H9 (cell line): ENCODE measurements at regions not wholly inside any gene's neighbourhood (a gene's known extent, or its start where the extent isn't known, plus 50 kb on each side); places are given as distances from the start of the nearest gene placed in this dataset.

Experiments used
- DNase-seq: peaks from one replicate; pipeline ENCODE4 v3.0.0-alpha.2; 2017
- H2AFZ ChIP-seq: one replicate; pipeline ENCODE4 v1.6.1; 2013; ENCODE audit warnings: mild to moderate bottlenecking, low read length, control low read depth, moderate library complexity
- H2AK5ac ChIP-seq: 2 replicates; pipeline ENCODE4 v1.6.1; 2013; ENCODE audit warnings: low read length, control low read depth, mixed read lengths; ENCODE audit not compliant: insufficient read length
- H2BK120ac ChIP-seq: one replicate; pipeline ENCODE4 v1.6.1; 2013; ENCODE audit warnings: low read depth, mild to moderate bottlenecking, low read length, control low read depth, inconsistent platforms; ENCODE audit not compliant: poor library complexity, severe bottlenecking
- H2BK12ac ChIP-seq: 2 replicates; pipeline ENCODE4 v1.6.1; 2013; ENCODE audit warnings: low read length, control low read depth, mixed read lengths, low read depth; ENCODE audit not compliant: insufficient read length
- H2BK15ac ChIP-seq: 2 replicates; pipeline ENCODE4 v1.6.1; 2013; ENCODE audit warnings: low read depth, low read length, control low read depth
- H2BK20ac ChIP-seq: one replicate; pipeline ENCODE4 v1.6.1; 2013; ENCODE audit warnings: low read depth, mild to moderate bottlenecking, low read length, control low read depth, inconsistent platforms; ENCODE audit not compliant: poor library complexity, severe bottlenecking
- H2BK5ac ChIP-seq: 2 replicates; pipeline ENCODE4 v1.6.1; 2013; ENCODE audit warnings: low read length, control low read depth, mixed read lengths; ENCODE audit not compliant: insufficient read length
- H3K14ac ChIP-seq: 2 replicates; pipeline ENCODE4 v1.6.1; 2013; ENCODE audit warnings: low read length, control low read depth; ENCODE audit not compliant: insufficient read depth
- H3K18ac ChIP-seq: 2 replicates; pipeline ENCODE4 v1.6.1; 2013; ENCODE audit warnings: low read depth, mild to moderate bottlenecking, mixed read lengths, low read length, control low read depth; ENCODE audit not compliant: insufficient read length
- H3K23ac ChIP-seq: 2 replicates; pipeline ENCODE4 v1.6.1; 2013; ENCODE audit warnings: low read length, control low read depth, mixed read lengths, low read depth; ENCODE audit not compliant: insufficient read length
- H3K23me2 ChIP-seq: 2 replicates; pipeline ENCODE4 v1.6.1; 2013; ENCODE audit warnings: low read depth, mild to moderate bottlenecking, mixed read lengths, low read length, control low read depth; ENCODE audit not compliant: insufficient read length, poor library complexity, severe bottlenecking
- H3K27ac ChIP-seq: 2 replicates; pipeline ENCODE4 v1.5.1; 2013; ENCODE audit warnings: low read length, control low read depth, mixed read lengths, low read depth; ENCODE audit not compliant: insufficient read length
- H3K27me3 ChIP-seq: 2 replicates; pipeline ENCODE4 v1.6.1; 2013; ENCODE audit warnings: low read length, control low read depth, inconsistent platforms; ENCODE audit not compliant: insufficient read depth
- H3K4ac ChIP-seq: 2 replicates; pipeline ENCODE4 v1.6.1; 2013; ENCODE audit warnings: low read depth, mild to moderate bottlenecking, control low read depth, inconsistent platforms, low read length, moderate library complexity
- H3K4me1 ChIP-seq: 2 replicates; pipeline ENCODE4 v1.6.1; 2013; ENCODE audit warnings: low read length, control low read depth, inconsistent platforms; ENCODE audit not compliant: insufficient read depth
- H3K4me2 ChIP-seq: 2 replicates; pipeline ENCODE4 v1.6.1; 2013; ENCODE audit warnings: low read length, control low read depth, mixed read lengths; ENCODE audit not compliant: insufficient read length, insufficient read depth
- H3K56ac ChIP-seq: 2 replicates; pipeline ENCODE4 v1.6.1; 2013; ENCODE audit warnings: low read depth, mild to moderate bottlenecking, mixed read lengths, low read length, control low read depth; ENCODE audit not compliant: insufficient read length
- H3K79me1 ChIP-seq: 2 replicates; pipeline ENCODE4 v1.6.1; 2013; ENCODE audit warnings: low read depth, mild to moderate bottlenecking, moderate library complexity, low read length, control low read depth, inconsistent platforms; ENCODE audit not compliant: insufficient read depth, poor library complexity, severe bottlenecking
- H3K79me2 ChIP-seq: 2 replicates; pipeline ENCODE4 v1.6.1; 2013; ENCODE audit warnings: low read length, control low read depth, inconsistent platforms; ENCODE audit not compliant: insufficient read depth
- H3K9ac ChIP-seq: 2 replicates; pipeline ENCODE4 v1.6.1; 2013; ENCODE audit warnings: low read length, control low read depth, mixed read lengths; ENCODE audit not compliant: insufficient read length; ENCODE audit errors: extremely low read depth
- H3K9me3 ChIP-seq: one replicate; pipeline ENCODE4 v1.6.1; 2013; ENCODE audit warnings: low read depth, low read length, inconsistent platforms; ENCODE audit not compliant: control insufficient read depth
- H3T11ph ChIP-seq: one replicate; pipeline ENCODE4 v1.6.1; 2013; ENCODE audit warnings: mild to moderate bottlenecking, low read length, control low read depth, inconsistent platforms
- H4K20me1 ChIP-seq: one replicate; pipeline ENCODE4 v1.6.1; 2013; ENCODE audit not compliant: control insufficient read depth, insufficient read length, insufficient read depth
- H4K5ac ChIP-seq: 2 replicates; pipeline ENCODE4 v1.6.1; 2013; ENCODE audit warnings: low read depth, mild to moderate bottlenecking, mixed read lengths, low read length, control low read depth; ENCODE audit not compliant: insufficient read length
- H4K8ac ChIP-seq: replicated peaks from 2 replicates; pipeline ENCODE4 v1.6.1; 2013; ENCODE audit warnings: low read length, control low read depth, mixed read lengths, low read depth; ENCODE audit not compliant: insufficient read length
- H4K91ac ChIP-seq: 2 replicates; pipeline ENCODE4 v1.6.1; 2013; ENCODE audit warnings: low read depth, mild to moderate bottlenecking, moderate library complexity, mixed read lengths, low read length, control low read depth; ENCODE audit not compliant: insufficient read length
- H3K27ac Mint-ChIP-seq, 3 experiments: 2 replicates in 2 of 3; 3 replicates in 1 of 3; pipeline ENCODE4 v1.8.0; 2020 to 2021; ENCODE audit warnings: mixed read lengths in 3 of 3, mild to moderate bottlenecking in 1 of 3, moderate library complexity in 1 of 3
- H3K27me3 Mint-ChIP-seq: 2 replicates; pipeline ENCODE4 v1.8.0; 2021; ENCODE audit warnings: low read depth, mild to moderate bottlenecking, moderate library complexity, mixed read lengths
- H3K36me3 Mint-ChIP-seq, 3 experiments: 2 replicates in 2 of 3; 3 replicates in 1 of 3; pipeline ENCODE4 v1.8.0; 2020 to 2021; ENCODE audit warnings: low read depth in 3 of 3, mixed read lengths in 3 of 3; ENCODE audit not compliant: insufficient read depth in 1 of 3
- H3K4me1 Mint-ChIP-seq, 2 experiments: 2 replicates each; pipeline ENCODE4 v1.8.0; 2020; ENCODE audit warnings: mixed read lengths in 2 of 2
- H3K4me3 Mint-ChIP-seq, 2 experiments: 2 replicates in 1 of 2; 3 replicates in 1 of 2; pipeline ENCODE4 v1.8.0; 2020 to 2021; ENCODE audit warnings: mild to moderate bottlenecking in 2 of 2, mixed read lengths in 2 of 2, moderate library complexity in 1 of 2
- H3K9me3 Mint-ChIP-seq, 2 experiments: 2 replicates in 1 of 2; 3 replicates in 1 of 2; pipeline ENCODE4 v1.8.0; 2020; ENCODE audit warnings: mild to moderate bottlenecking in 2 of 2, mixed read lengths in 2 of 2, moderate library complexity in 1 of 2
- WGBS: extraction: QIAGEN DNeasy Blood & Tissue Kit; methylation state at CpG from one replicate; pipeline ENCODE4 v1.1.7; 2013; ENCODE audit warnings: missing lambda C conversion rate, low lambda C conversion rate, mixed read lengths; ENCODE audit not compliant: insufficient read length; ENCODE audit errors: extremely low coverage; 5-methylcytosine and 5-hydroxymethylcytosine counted together
- TF ChIP-seq, protein P1 (sequence below): fragments of 200-600 bp; sonication (generic); conservative IDR thresholded peaks from 3 replicates; pipeline ENCODE4 v1.8.0; 2021; ENCODE audit warnings: antibody characterized with exemption, mild to moderate bottlenecking

GRCh38 chr6:47413752-47414422, 63.7 kb upstream of the CD2AP start:
- Histone ChIP-seq H3K27ac (no peak overlapping the region), H4K5ac (no peak overlapping the region), H2BK5ac (no peak overlapping the region), H3K4me1 (no peaks in the 10 kb centered on the region), H4K20me1 (no peaks in the 10 kb centered on the region), H2AFZ (peak overlapping the region; percentile 65), H3K27me3 (no peaks in the 10 kb centered on the region), H3K23ac (no peak overlapping the region), H3K9me3 (no peaks in the 10 kb centered on the region), H3K79me2 (no peaks in the 10 kb centered on the region), H2BK120ac (no peak overlapping the region), H3K18ac (no peak overlapping the region), H4K8ac (no peak overlapping the region), H3K23me2 (no peaks in the 10 kb centered on the region), H3K56ac (no peak overlapping the region), H3T11ph (no peak overlapping the region), H4K91ac (no peak overlapping the region), H2BK12ac (no peak overlapping the region), H2BK20ac (no peak overlapping the region), H3K79me1 (no peaks in the 10 kb centered on the region), H2AK5ac (no peak overlapping the region), H3K14ac (no peak overlapping the region), H2BK15ac (no peak overlapping the region), H3K4ac (no peak overlapping the region), H3K4me2 (no peak overlapping the region), H3K9ac (no peak overlapping the region)
- peaks cover 5 to 16% of the 10 kb centered on the region in 2 experiments; a peak in 3 of 4 replicates for H3K4me1 Mint-ChIP-seq
- TF ChIP-seq, protein P1, sequence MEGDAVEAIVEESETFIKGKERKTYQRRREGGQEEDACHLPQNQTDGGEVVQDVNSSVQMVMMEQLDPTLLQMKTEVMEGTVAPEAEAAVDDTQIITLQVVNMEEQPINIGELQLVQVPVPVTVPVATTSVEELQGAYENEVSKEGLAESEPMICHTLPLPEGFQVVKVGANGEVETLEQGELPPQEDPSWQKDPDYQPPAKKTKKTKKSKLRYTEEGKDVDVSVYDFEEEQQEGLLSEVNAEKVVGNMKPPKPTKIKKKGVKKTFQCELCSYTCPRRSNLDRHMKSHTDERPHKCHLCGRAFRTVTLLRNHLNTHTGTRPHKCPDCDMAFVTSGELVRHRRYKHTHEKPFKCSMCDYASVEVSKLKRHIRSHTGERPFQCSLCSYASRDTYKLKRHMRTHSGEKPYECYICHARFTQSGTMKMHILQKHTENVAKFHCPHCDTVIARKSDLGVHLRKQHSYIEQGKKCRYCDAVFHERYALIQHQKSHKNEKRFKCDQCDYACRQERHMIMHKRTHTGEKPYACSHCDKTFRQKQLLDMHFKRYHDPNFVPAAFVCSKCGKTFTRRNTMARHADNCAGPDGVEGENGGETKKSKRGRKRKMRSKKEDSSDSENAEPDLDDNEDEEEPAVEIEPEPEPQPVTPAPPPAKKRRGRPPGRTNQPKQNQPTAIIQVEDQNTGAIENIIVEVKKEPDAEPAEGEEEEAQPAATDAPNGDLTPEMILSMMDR: peak; percentile 92
- no peak overlapping the region for H3K27ac Mint-ChIP-seq
- no peak overlapping the region for H3K4me3 Mint-ChIP-seq
- H3K9me3 Mint-ChIP-seq: no peaks in the 10 kb centered on the region
- no peaks in the 10 kb centered on the region for H3K27me3 Mint-ChIP-seq
- WGBS: no CpG with 5 or more reads among the region's 4 CpGs
- no peak for DNase-seq
- H3K36me3 Mint-ChIP-seq: no peaks in the 10 kb centered on the region
